Astrocyte (in vitro differentiated cells and primary cell): ENCODE measurements at regions not wholly inside any gene's neighbourhood (a gene's known extent, or its start where the extent isn't known, plus 50 kb on each side); places are given as distances from the start of the nearest gene placed in this dataset.

Source experiments
- DNase-seq: peaks from one replicate; pipeline ENCODE4 v3.0.0-alpha.2; 2010; ENCODE audit warnings: low read depth
- FAIRE-seq: peaks from 2 replicates; lab custom pipeline; 2011; peaks lifted over from hg19 to GRCh38; lab: Jason Lieb, UNC
- H2AFZ ChIP-seq: 2 replicates; pipeline ENCODE4 v1.6.0; 2012; ENCODE audit warnings: low read depth, low read length, inconsistent platforms
- H3K27ac ChIP-seq: 2 replicates; pipeline ENCODE4 v1.5.1; 2011; ENCODE audit warnings: low read depth, low read length, inconsistent platforms
- H3K27me3 ChIP-seq: 2 replicates; pipeline ENCODE4 v1.6.0; 2011; ENCODE audit warnings: low read length, inconsistent platforms; ENCODE audit not compliant: insufficient read depth
- H3K36me3 ChIP-seq: 2 replicates; pipeline ENCODE4 v1.5.1; 2011; ENCODE audit warnings: low read length, inconsistent platforms; ENCODE audit not compliant: insufficient read depth
- H3K4me1 ChIP-seq: 2 replicates; pipeline ENCODE4 v1.5.1; 2011; ENCODE audit warnings: low read length, inconsistent platforms; ENCODE audit not compliant: insufficient read depth
- H3K4me2 ChIP-seq: 2 replicates; pipeline ENCODE4 v1.6.0; 2012; ENCODE audit warnings: low read length, inconsistent platforms
- H3K4me3 ChIP-seq: 2 replicates; pipeline ENCODE4 v1.5.1; 2011; ENCODE audit warnings: low read depth, mild to moderate bottlenecking, low read length, inconsistent platforms; ENCODE audit not compliant: insufficient read depth
- H3K79me2 ChIP-seq: 2 replicates; pipeline ENCODE4 v1.6.0; 2012; ENCODE audit warnings: mild to moderate bottlenecking, low read length, inconsistent platforms; ENCODE audit not compliant: insufficient read depth
- H3K9ac ChIP-seq: 2 replicates; pipeline ENCODE4 v1.6.0; 2012; ENCODE audit warnings: mild to moderate bottlenecking, low read length, inconsistent platforms
- H3K9me3 ChIP-seq: 2 replicates; pipeline ENCODE4 v1.5.1; 2012; ENCODE audit warnings: low read depth, mild to moderate bottlenecking, low read length, inconsistent platforms; ENCODE audit not compliant: insufficient read depth
- H4K20me1 ChIP-seq: 2 replicates; pipeline ENCODE4 v1.6.0; 2012; ENCODE audit warnings: low read length, inconsistent platforms; ENCODE audit not compliant: insufficient read depth
- H3K27ac Mint-ChIP-seq: one replicate; pipeline ENCODE4 v1.8.0; 2021; ENCODE audit warnings: mild to moderate bottlenecking, mixed read lengths; ENCODE audit not compliant: unreplicated experiment
- H3K27me3 Mint-ChIP-seq: one replicate; pipeline ENCODE4 v1.8.0; 2021; ENCODE audit warnings: low read depth, mixed read lengths; ENCODE audit not compliant: unreplicated experiment
- H3K36me3 Mint-ChIP-seq: one replicate; pipeline ENCODE4 v1.8.0; 2021; ENCODE audit warnings: low read depth, mixed read lengths; ENCODE audit not compliant: unreplicated experiment
- H3K4me1 Mint-ChIP-seq: one replicate; pipeline ENCODE4 v1.8.0; 2021; ENCODE audit warnings: low read depth, mixed read lengths; ENCODE audit not compliant: unreplicated experiment
- H3K4me3 Mint-ChIP-seq: one replicate; pipeline ENCODE4 v1.8.0; 2021; ENCODE audit warnings: mild to moderate bottlenecking, moderate library complexity, mixed read lengths; ENCODE audit not compliant: unreplicated experiment
- H3K9me3 Mint-ChIP-seq: one replicate; pipeline ENCODE4 v1.8.0; 2021; ENCODE audit warnings: mild to moderate bottlenecking, mixed read lengths; ENCODE audit not compliant: unreplicated experiment
- CTCF ChIP-seq: IDR thresholded peaks from 2 replicates; pipeline ENCODE4 v1.5.1; 2011; ENCODE audit warnings: low read depth, mild to moderate bottlenecking, inconsistent platforms, low read length, moderate library complexity; ENCODE audit not compliant: insufficient read depth
- EZH2 ChIP-seq: IDR thresholded peaks from 2 replicates; pipeline ENCODE4 v1.6.1; 2012; ENCODE audit warnings: mild to moderate bottlenecking, low read length, inconsistent platforms; ENCODE audit not compliant: insufficient read depth

GRCh38 chr17:71004413-71004812, 835.1 kb downstream of the KCNJ2 start:
- H3K79me2 ChIP-seq = no peaks in the 10 kb centered on the region
- TF ChIP-seq EZH2 (no peak), CTCF (no peak)
- no peaks in the 10 kb centered on the region for H3K36me3 ChIP-seq
- no peaks in the 10 kb centered on the region for H4K20me1 ChIP-seq
- H3K9me3 ChIP-seq = peaks cover 2% of the 10 kb centered on the region
- no peak overlapping the region for H3K27ac ChIP-seq
- Mint-ChIP-seq H3K36me3 (no peaks in the 10 kb centered on the region), H3K9me3 (no peaks in the 10 kb centered on the region), H3K27me3 (no peaks in the 10 kb centered on the region), H3K4me1 (no peaks in the 10 kb centered on the region), H3K4me3 (no peak overlapping the region), H3K27ac (no peak overlapping the region)
- no peaks in the 10 kb centered on the region for H3K27me3 ChIP-seq
- H3K4me1 ChIP-seq = no peaks in the 10 kb centered on the region
- H3K9ac ChIP-seq = no peak overlapping the region
- no peak for DNase-seq
- no peak overlapping the region for H2AFZ ChIP-seq
- FAIRE-seq = no peak
- no peak overlapping the region for H3K4me2 ChIP-seq
- H3K4me3 ChIP-seq = no peak overlapping the region

GRCh38 chr17:71011391-71011790, 842.1 kb downstream of the KCNJ2 start:
- H2AFZ ChIP-seq = no peak overlapping the region
- H3K79me2 ChIP-seq = no peaks in the 10 kb centered on the region
- no peak for FAIRE-seq
- no peaks in the 10 kb centered on the region for H3K36me3 Mint-ChIP-seq
- H3K9me3 ChIP-seq = peaks cover 2% of the 10 kb centered on the region
- no peaks in the 10 kb centered on the region for H4K20me1 ChIP-seq
- no peak for DNase-seq
- H3K4me3 ChIP-seq = no peak overlapping the region
- no peaks in the 10 kb centered on the region for H3K36me3 ChIP-seq
- no peak overlapping the region for H3K27ac Mint-ChIP-seq
- no peaks in the 10 kb centered on the region for H3K27me3 Mint-ChIP-seq
- H3K9ac ChIP-seq = no peak overlapping the region
- no peak overlapping the region for H3K4me3 Mint-ChIP-seq
- no peak overlapping the region for H3K4me2 ChIP-seq
- H3K4me1 ChIP-seq = no peaks in the 10 kb centered on the region
- no peaks in the 10 kb centered on the region for H3K4me1 Mint-ChIP-seq
- no peaks in the 10 kb centered on the region for H3K9me3 Mint-ChIP-seq
- TF ChIP-seq CTCF = no peak
- no peak for TF ChIP-seq EZH2
- no peak overlapping the region for H3K27ac ChIP-seq
- H3K27me3 ChIP-seq = no peaks in the 10 kb centered on the region

- Histone ChIP-seq H3K79me2 (no peaks in the 10 kb centered on the region), H3K9me3 (peaks cover 2% of the 10 kb centered on the region), H3K4me1 (no peaks in the 10 kb centered on the region), H3K4me3 (no peak overlapping the region), H3K27ac (no peak overlapping the region), H2AFZ (no peak overlapping the region), H3K4me2 (no peak overlapping the region), H4K20me1 (no peaks in the 10 kb centered on the region), H3K27me3 (no peaks in the 10 kb centered on the region), H3K36me3 (no peaks in the 10 kb centered on the region), H3K9ac (no peak overlapping the region)
- TF ChIP-seq EZH2 (no peak), CTCF (no peak)
- DNase-seq (no peak), FAIRE-seq (no peak)
- H3K4me1 Mint-ChIP-seq = no peaks in the 10 kb centered on the region
- no peaks in the 10 kb centered on the region for H3K36me3 Mint-ChIP-seq
- no peak overlapping the region for H3K27ac Mint-ChIP-seq
- H3K27me3 Mint-ChIP-seq = no peaks in the 10 kb centered on the region
- H3K4me3 Mint-ChIP-seq = no peak overlapping the region
- H3K9me3 Mint-ChIP-seq = no peaks in the 10 kb centered on the region
Observed at GRCh38 chr17:71019699-71020098, 850.4 kb downstream of the KCNJ2 start.
